Gastrocnemius medialis (tissue), 4 donors: ENCODE measurements at regions not wholly inside any gene's neighbourhood (a gene's known extent, or its start where the extent isn't known, plus 50 kb on each side); places are given as distances from the start of the nearest gene placed in this dataset.
A peak's percentile ranks its signal among the peaks of the same experiment; 100 is the strongest.

Experiments used
- ATAC-seq, 2 donors: fragments of 150-250 bp; one replicate each; pipeline ENCODE4 v1.9.1; 2016
- DNase-seq, 2 donors: peaks; one replicate each; pipeline ENCODE4 v3.0.0-alpha.2; 2019
- H3K27ac ChIP-seq, 4 donors: fragments of 200-600 bp; sonication (generic); 1 replicate in 1 of 4; 2 replicates in 3 of 4; pipeline ENCODE4 v1.5.1; 2016 to 2018; ENCODE audit warnings: mild to moderate bottlenecking in 2 of 4, moderate library complexity in 1 of 4
- H3K27me3 ChIP-seq, 3 donors: fragments of 200-600 bp; sonication (generic) in 2 of 3; 1 replicate in 1 of 3; 2 replicates in 2 of 3; pipeline versions ENCODE4 v1.5.1 to v1.6.0; 2016 to 2019; ENCODE audit warnings: mild to moderate bottlenecking in 1 of 3, moderate library complexity in 1 of 3
- H3K36me3 ChIP-seq, 2 donors: fragments of 200-600 bp; sonication (generic) in 1 of 2; one replicate each; pipeline ENCODE4 v1.5.1; 2017 to 2018
- H3K4me1 ChIP-seq, 2 donors: fragments of 200-600 bp; sonication (generic) in 1 of 2; one replicate each; pipeline ENCODE4 v1.5.1; 2016 to 2017; ENCODE audit warnings: mild to moderate bottlenecking in 2 of 2
- H3K4me3 ChIP-seq, 4 donors: fragments of 200-600 bp; sonication (generic) in 3 of 4; 1 replicate in 1 of 4; 2 replicates in 3 of 4; pipeline ENCODE4 v1.5.1; 2016 to 2019; ENCODE audit warnings: mild to moderate bottlenecking in 2 of 4
- H3K9me3 ChIP-seq, 3 donors: fragments of 200-600 bp; sonication (generic) in 2 of 3; 1 replicate in 1 of 3; 2 replicates in 2 of 3; pipeline ENCODE4 v1.5.1; 2016 to 2019
- POLR2A ChIP-seq, 2 donors: fragments of 450-650 bp; IDR thresholded peaks; one replicate each; pipeline ENCODE4 v1.6.1; 2017; ENCODE audit warnings: antibody characterized with exemption in 2 of 2, mild to moderate bottlenecking in 2 of 2, moderate library complexity in 2 of 2
- in situ Hi-C, 4 donors: fragments of 200-750 bp; cut with MboI; loops; one replicate each; pipeline versions ENCODE4 v1.15.0 to v1.8.0; 2017; ENCODE audit warnings: low sequenced_read_pairs in 4 of 4
- intact Hi-C: fragments of 100-400 bp; cut with DNase I; formaldehyde crosslinking; loops from one replicate; pipeline ENCODE4 v1.15.1; 2023; ENCODE audit warnings: low total_unique reads
- TF ChIP-seq, protein P1 (sequence below), 5 experiments: fragments of 450-650 bp in 3 of 5; fragments of 200-600 bp in 2 of 5; sonication (generic) in 2 of 5; IDR thresholded peaks in 4 of 5; conservative IDR thresholded peaks in 1 of 5; 1 replicate in 4 of 5; 2 replicates in 1 of 5; pipeline ENCODE4 v1.5.1; 2016 to 2019; ENCODE audit warnings: antibody characterized with exemption in 5 of 5, mild to moderate bottlenecking in 3 of 5, moderate library complexity in 3 of 5

DNA sequence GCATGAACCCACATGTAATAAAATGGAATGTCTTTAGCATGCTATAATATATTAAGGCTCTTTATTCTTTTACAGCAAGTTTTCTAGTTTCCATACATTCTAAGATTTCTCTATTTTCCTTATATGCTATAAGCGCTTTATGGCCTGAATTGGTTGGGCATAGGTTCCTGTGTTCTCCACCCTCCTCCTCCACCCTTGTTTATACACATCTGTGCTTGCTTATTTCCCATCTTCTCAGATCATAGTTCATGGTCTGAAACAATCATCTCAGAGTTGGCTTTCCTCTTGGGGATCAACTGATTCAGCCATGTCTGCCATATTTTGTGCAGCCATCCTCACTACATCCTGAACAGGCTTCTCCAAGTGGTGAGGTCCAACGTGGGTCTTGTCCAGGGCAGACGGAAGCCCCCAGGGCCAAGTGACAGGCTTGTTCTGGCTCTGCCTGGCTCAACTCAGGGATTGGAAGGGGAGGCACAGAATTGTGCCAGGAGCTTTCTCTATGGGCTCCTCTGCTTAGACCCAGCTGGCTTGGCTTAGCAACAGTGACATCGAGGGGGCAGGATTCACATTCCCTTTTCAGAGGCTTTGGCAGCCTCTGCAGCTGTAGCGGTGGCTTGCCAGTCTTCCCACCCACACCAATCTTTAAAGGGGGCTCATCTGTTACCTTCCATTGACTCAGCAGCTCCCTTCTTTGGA, 327.3 kb downstream of the PTEN start:
- intact Hi-C loops: no loop called here
- in situ Hi-C loops: no loop called here
- no peak for DNase-seq
- Histone ChIP-seq H3K36me3 (no peaks in the 10 kb centered on the region), H3K27ac (no peak overlapping the region), H3K9me3 (no peaks in the 10 kb centered on the region), H3K4me3 (no peak overlapping the region), H3K4me1 (no peaks in the 10 kb centered on the region), H3K27me3 (no peaks in the 10 kb centered on the region)
- no peak for ATAC-seq
- TF ChIP-seq, protein P1, sequence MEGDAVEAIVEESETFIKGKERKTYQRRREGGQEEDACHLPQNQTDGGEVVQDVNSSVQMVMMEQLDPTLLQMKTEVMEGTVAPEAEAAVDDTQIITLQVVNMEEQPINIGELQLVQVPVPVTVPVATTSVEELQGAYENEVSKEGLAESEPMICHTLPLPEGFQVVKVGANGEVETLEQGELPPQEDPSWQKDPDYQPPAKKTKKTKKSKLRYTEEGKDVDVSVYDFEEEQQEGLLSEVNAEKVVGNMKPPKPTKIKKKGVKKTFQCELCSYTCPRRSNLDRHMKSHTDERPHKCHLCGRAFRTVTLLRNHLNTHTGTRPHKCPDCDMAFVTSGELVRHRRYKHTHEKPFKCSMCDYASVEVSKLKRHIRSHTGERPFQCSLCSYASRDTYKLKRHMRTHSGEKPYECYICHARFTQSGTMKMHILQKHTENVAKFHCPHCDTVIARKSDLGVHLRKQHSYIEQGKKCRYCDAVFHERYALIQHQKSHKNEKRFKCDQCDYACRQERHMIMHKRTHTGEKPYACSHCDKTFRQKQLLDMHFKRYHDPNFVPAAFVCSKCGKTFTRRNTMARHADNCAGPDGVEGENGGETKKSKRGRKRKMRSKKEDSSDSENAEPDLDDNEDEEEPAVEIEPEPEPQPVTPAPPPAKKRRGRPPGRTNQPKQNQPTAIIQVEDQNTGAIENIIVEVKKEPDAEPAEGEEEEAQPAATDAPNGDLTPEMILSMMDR (IDR thresholded peaks at IDR 0.05 in 4 of 5, conservative IDR thresholded peaks at IDR 0.05 in 1 of 5): no peak
- TF ChIP-seq POLR2A (IDR thresholded peaks at IDR 0.05): no peak

DNA sequence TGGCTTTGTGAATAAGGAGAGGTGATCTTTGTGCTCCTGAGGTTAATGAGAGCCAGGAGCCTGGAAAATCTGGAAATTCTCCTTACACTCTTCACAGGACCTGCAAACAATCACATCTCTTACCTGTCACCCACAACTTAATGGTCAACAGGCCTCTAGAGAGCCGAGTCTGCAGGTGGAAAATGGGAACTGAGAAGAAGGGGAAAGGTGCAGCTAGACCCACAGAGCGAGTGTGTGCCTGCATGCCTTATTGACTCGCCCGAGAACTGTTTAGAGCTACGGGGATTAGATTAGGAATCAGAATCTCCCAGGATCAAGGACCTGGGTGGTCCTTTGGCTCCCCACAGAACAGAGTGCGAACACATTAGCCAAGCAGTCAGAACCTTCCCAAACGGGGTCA, 329.6 kb downstream of the PTEN start:
- TF ChIP-seq, protein P1 (IDR thresholded peaks at IDR 0.05 in 4 of 5, conservative IDR thresholded peaks at IDR 0.05 in 1 of 5): no peak
- intact Hi-C loops: no loop called here
- in situ Hi-C loops: no loop called here
- no peak for ATAC-seq
- DNase-seq: no peak
- H3K9me3 ChIP-seq: no peaks in the 10 kb centered on the region
- no peaks in the 10 kb centered on the region for H3K4me1 ChIP-seq
- no peaks in the 10 kb centered on the region for H3K27me3 ChIP-seq
- no peak overlapping the region for H3K4me3 ChIP-seq
- no peaks in the 10 kb centered on the region for H3K36me3 ChIP-seq
- H3K27ac ChIP-seq: no peak overlapping the region

DNA sequence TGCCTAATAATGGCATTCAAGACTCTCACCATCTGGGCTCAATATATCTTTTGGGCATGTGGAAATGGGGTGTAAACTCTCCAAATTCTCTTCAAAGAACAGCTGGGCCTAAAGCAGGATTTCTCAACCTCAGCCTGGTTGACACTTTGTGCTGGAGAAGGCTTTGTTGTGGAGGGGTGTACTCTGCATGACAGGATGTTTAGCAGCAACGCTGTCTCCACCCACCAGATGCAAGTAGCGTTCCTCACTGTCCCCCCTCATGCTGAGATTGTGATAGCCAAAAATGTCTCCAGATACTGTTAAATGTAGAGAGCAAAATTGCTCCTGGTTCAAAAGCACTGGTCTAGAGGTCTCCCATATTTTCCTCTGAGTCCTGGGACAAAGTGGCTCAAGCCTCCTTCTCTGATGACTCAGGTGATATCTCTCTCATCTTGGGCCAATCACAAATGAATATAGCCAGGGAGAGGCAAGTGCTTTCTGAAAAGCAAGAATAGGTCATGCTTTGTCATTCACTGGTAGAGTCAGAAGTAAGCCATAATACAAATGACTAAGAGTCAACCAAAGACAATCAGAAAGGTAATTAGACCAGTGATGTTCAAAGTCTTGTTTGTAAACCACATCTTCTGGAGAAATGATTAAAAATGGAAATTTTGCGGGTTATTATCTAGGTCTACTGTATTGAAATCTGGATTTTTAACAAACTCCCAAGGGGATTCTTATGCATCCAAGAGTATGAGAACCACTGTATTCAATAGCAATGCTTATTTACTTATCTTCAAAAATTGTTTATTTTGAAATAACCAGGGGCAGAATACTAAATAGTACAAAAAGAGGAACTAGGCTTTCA, 330.8 kb downstream of the PTEN start:
- intact Hi-C loops (no loop called here), in situ Hi-C loops (no loop called here)
- peak overlapping the region in 1 of 4 donors; percentile 26 for H3K27ac ChIP-seq
- no peaks in the 10 kb centered on the region for H3K4me1 ChIP-seq
- ATAC-seq (peak; percentile 57 to 71), DNase-seq (peak; percentile 26 to 41)
- H3K27me3 ChIP-seq: no peaks in the 10 kb centered on the region
- H3K9me3 ChIP-seq: no peaks in the 10 kb centered on the region
- no peak for TF ChIP-seq POLR2A (IDR thresholded peaks at IDR 0.05)
- TF ChIP-seq, protein P1 (IDR thresholded peaks at IDR 0.05 in 4 of 5, conservative IDR thresholded peaks at IDR 0.05 in 1 of 5): no peak
- no peak overlapping the region for H3K4me3 ChIP-seq
- no peaks in the 10 kb centered on the region for H3K36me3 ChIP-seq

DNA sequence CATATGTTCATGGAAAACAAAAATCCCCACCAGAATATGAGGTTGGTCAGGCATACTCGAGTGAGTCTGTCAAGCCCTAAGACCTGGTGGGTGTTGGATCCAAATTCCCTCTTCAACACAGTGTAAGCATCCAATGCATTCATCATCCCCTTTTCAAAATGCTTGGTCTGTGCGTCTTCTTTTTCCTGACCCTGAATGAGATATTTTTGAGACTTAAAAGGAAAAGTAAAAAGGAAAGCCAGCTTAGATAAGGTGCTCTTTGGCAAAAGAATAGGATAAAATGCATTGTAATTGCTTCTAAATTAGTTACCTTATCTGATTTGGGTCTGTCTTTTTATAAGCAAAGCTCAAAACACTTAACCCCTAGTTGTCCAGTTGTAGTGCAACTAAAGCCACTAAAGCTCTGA, 331.5 kb downstream of the PTEN start:
- in situ Hi-C loops: no loop called here
- Histone ChIP-seq H3K4me1 (no peaks in the 10 kb centered on the region), H3K36me3 (no peaks in the 10 kb centered on the region), H3K27me3 (no peaks in the 10 kb centered on the region), H3K4me3 (no peak overlapping the region), H3K27ac (peak overlapping the region in 1 of 4 donors; percentile 4), H3K9me3 (no peaks in the 10 kb centered on the region)
- no peak for TF ChIP-seq POLR2A (IDR thresholded peaks at IDR 0.05)
- TF ChIP-seq, protein P1 (IDR thresholded peaks at IDR 0.05 in 4 of 5, conservative IDR thresholded peaks at IDR 0.05 in 1 of 5): no peak
- intact Hi-C loops: no loop called here
- DNase-seq (no peak), ATAC-seq (no peak)
